ENCODE measurements at regions not wholly inside any gene's neighbourhood (a gene's known extent, or its start where the extent isn't known, plus 50 kb on each side); places are given as distances from the start of the nearest gene placed in this dataset.

DNA sequence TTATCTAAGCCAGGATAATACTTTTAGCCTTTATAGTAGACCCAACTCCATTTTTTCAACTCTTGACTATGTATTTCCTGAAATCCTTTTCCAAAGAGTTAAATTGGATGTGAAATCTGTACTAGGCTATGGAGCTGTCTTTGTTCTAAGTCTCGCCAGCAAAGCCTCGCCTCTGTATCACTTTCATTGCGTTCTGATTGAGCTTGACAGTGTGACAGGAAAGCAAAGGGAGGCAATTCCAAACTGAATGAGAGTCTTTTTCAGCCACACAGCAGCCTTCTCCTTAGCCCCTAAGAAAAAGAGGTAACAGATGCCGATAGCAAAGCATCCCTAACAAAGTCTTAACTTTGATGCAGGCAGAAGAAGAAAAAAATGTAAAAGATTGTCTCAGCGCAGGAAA lies 154.6 kb upstream of the OTX2 start:
- no peak for DNase-seq (ENCODE audit: low spot score in 2 of 2)
- intact Hi-C loops (cut with DNase I; ENCODE audit: low total_unique reads) = no loop called here
- H3K4me3 ChIP-seq = no peak overlapping the region
- TF ChIP-seq, protein P1, sequence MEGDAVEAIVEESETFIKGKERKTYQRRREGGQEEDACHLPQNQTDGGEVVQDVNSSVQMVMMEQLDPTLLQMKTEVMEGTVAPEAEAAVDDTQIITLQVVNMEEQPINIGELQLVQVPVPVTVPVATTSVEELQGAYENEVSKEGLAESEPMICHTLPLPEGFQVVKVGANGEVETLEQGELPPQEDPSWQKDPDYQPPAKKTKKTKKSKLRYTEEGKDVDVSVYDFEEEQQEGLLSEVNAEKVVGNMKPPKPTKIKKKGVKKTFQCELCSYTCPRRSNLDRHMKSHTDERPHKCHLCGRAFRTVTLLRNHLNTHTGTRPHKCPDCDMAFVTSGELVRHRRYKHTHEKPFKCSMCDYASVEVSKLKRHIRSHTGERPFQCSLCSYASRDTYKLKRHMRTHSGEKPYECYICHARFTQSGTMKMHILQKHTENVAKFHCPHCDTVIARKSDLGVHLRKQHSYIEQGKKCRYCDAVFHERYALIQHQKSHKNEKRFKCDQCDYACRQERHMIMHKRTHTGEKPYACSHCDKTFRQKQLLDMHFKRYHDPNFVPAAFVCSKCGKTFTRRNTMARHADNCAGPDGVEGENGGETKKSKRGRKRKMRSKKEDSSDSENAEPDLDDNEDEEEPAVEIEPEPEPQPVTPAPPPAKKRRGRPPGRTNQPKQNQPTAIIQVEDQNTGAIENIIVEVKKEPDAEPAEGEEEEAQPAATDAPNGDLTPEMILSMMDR (IDR thresholded peaks at IDR 0.05) = no peak
- TF ChIP-seq POLR2A (IDR thresholded peaks at IDR 0.05) = no peak
- no peaks in the 10 kb centered on the region for H3K9me3 ChIP-seq
- H3K27ac ChIP-seq = no peak overlapping the region
- H3K4me1 ChIP-seq = no peaks in the 10 kb centered on the region
- H3K27me3 ChIP-seq = no peaks in the 10 kb centered on the region
- H3K36me3 ChIP-seq = no peaks in the 10 kb centered on the region

DNA sequence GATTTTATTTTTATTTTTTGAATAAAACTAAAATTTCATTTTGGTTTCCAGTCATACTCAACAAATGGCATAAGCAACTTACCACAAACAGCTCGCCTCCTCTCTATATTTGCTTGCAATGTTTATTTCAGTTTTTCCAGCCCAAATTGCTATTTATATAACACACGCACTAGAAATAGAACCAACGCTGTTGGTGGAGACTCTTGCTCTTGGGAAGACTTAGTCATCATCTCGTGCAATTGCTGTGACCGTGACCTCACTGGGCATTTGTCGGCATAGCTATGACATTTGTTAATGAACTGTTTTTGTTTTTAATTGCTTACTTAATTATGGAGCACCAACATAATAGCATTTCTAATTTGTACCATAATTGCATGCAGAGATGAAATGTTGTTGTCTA lies 153.1 kb upstream of the OTX2 start:
- Histone ChIP-seq H3K4me3 (no peak overlapping the region), H3K9me3 (no peaks in the 10 kb centered on the region), H3K27ac (no peak overlapping the region), H3K27me3 (no peaks in the 10 kb centered on the region), H3K36me3 (no peaks in the 10 kb centered on the region), H3K4me1 (no peaks in the 10 kb centered on the region)
- DNase-seq (ENCODE audit: low spot score in 2 of 2) = no peak
- intact Hi-C loops (cut with DNase I; ENCODE audit: low total_unique reads) = no loop called here
- TF ChIP-seq, protein P1 (IDR thresholded peaks at IDR 0.05) = no peak
- TF ChIP-seq POLR2AphosphoS5 (IDR thresholded peaks at IDR 0.05) = no peak
- TF ChIP-seq POLR2A (IDR thresholded peaks at IDR 0.05) = no peak

DNA sequence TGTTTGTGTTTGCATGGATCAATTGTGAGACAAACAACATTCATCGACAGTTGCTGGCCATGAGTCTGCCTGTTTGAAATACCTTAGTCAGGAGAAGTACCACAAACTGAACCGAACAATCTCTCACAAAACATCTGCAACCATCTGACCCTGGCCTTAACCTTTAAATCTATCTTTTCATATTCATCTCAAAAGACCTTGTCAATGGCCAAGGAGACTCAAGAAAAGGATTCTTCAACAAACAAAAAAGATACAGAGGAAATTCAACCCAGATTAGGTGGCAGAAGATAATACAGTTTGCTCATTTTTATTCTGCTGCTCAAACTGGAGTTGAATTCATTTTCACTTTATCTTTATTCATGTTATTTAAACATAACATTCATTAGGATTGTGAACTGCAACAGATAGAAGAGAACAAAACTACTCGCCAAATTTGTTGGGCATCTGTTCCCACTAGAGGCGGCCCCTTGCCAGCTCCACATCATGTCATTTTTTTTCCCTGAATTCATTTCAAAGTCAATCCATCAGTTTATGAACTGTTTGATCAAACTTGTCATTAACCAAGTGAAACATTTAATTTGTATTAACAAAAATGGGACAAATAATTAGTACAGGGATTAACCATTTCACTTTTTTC lies 152.3 kb upstream of the OTX2 start:
- Histone ChIP-seq H3K4me3 (no peak overlapping the region), H3K36me3 (no peaks in the 10 kb centered on the region), H3K4me1 (no peaks in the 10 kb centered on the region), H3K27ac (no peak overlapping the region), H3K27me3 (no peaks in the 10 kb centered on the region), H3K9me3 (no peaks in the 10 kb centered on the region)
- no peak for DNase-seq (ENCODE audit: low spot score in 2 of 2)
- TF ChIP-seq, protein P1 (IDR thresholded peaks at IDR 0.05) = no peak
- no peak for TF ChIP-seq POLR2A (IDR thresholded peaks at IDR 0.05)
- no peak for TF ChIP-seq POLR2AphosphoS5 (IDR thresholded peaks at IDR 0.05)
- intact Hi-C loops (cut with DNase I; ENCODE audit: low total_unique reads) = no loop called here

DNA sequence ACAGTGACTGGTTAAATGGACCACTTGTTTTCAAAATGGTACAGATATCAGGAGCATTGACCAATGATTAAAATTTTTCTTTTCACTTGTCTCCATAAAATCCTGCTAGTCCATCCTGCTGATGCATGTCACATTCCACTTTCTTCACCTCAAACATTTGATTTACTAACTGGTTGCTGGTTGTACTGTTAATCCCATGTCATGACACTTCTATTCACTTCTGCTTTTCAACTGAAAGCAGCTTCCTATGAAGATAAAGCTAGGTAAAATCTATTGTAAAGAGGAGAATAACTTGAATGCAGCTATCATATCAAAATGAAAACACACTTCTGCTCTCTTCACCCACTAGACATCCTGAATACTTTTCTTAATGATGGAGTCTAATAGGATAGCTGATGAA lies 149.6 kb upstream of the OTX2 start:
- H3K4me3 ChIP-seq = no peak overlapping the region
- H3K27ac ChIP-seq = no peak overlapping the region
- intact Hi-C loops (cut with DNase I; ENCODE audit: low total_unique reads) = no loop called here
- no peaks in the 10 kb centered on the region for H3K9me3 ChIP-seq
- TF ChIP-seq, protein P1 (IDR thresholded peaks at IDR 0.05) = no peak
- no peak for TF ChIP-seq POLR2A (IDR thresholded peaks at IDR 0.05)
- TF ChIP-seq POLR2AphosphoS5 (IDR thresholded peaks at IDR 0.05) = no peak
- H3K27me3 ChIP-seq = no peaks in the 10 kb centered on the region
- no peaks in the 10 kb centered on the region for H3K4me1 ChIP-seq
- no peak for DNase-seq (ENCODE audit: low spot score in 2 of 2)
- H3K36me3 ChIP-seq = no peaks in the 10 kb centered on the region

DNA sequence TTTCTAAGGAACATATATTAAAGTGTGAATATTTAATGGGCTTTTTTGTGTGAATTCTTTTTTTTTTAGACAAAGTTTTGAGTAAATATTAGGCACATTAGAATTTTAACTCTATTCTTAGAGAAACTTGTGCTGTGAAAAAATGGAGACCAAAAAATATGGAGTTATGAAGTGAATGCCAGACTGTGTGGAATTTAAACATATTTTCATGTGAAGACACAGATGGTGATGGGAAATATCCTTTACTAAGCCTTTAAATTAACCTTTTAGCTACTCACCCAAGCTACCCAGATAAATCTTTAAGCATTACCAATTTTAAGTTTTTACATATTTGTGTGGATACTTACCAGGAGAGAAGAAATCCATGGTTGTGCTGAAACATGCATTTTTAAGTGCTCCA lies 148.8 kb upstream of the OTX2 start:
- no peaks in the 10 kb centered on the region for H3K36me3 ChIP-seq
- no peak overlapping the region for H3K27ac ChIP-seq
- intact Hi-C loops (cut with DNase I; ENCODE audit: low total_unique reads) = no loop called here
- H3K9me3 ChIP-seq = no peaks in the 10 kb centered on the region
- TF ChIP-seq POLR2A (IDR thresholded peaks at IDR 0.05) = no peak
- H3K4me1 ChIP-seq = no peaks in the 10 kb centered on the region
- DNase-seq (ENCODE audit: low spot score in 2 of 2) = no peak
- H3K27me3 ChIP-seq = no peaks in the 10 kb centered on the region
- H3K4me3 ChIP-seq = no peak overlapping the region

DNA sequence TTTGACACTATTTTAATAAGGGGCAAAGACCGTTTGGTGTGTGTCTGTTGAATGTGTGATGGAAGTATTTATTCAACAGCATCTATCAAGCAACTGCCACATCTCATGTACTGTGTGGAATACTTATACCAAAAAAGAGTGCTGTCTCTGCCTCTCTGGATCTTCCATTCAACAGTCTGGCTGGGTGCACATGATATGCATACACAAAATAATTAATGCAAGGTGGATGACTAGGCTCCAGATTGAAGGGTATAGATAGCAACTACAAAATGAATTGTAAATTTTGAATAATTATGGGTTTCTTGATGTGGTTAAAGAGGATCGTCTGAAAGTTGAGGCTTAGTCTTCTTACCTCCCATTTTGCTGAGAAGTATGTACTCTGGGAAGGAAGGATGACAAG lies 145.9 kb upstream of the OTX2 start:
- no peaks in the 10 kb centered on the region for H3K9me3 ChIP-seq
- no peaks in the 10 kb centered on the region for H3K36me3 ChIP-seq
- no peak for TF ChIP-seq POLR2A (IDR thresholded peaks at IDR 0.05)
- TF ChIP-seq, protein P1 (IDR thresholded peaks at IDR 0.05) = no peak
- no peak for TF ChIP-seq POLR2AphosphoS5 (IDR thresholded peaks at IDR 0.05)
- H3K27ac ChIP-seq = no peak overlapping the region
- no peaks in the 10 kb centered on the region for H3K27me3 ChIP-seq
- intact Hi-C loops (cut with DNase I; ENCODE audit: low total_unique reads) = no loop called here
- H3K4me1 ChIP-seq = no peaks in the 10 kb centered on the region
- no peak overlapping the region for H3K4me3 ChIP-seq
- no peak for DNase-seq (ENCODE audit: low spot score in 2 of 2)
